HG02642 (cell line): ENCODE measurements at regions not wholly inside any gene's neighbourhood (a gene's known extent, or its start where the extent isn't known, plus 50 kb on each side); places are given as distances from the start of the nearest gene placed in this dataset.

Experiments used
- ATAC-seq: cut with Tn5 transposase; IDR thresholded peaks from one replicate; pipeline ENCODE4 v1.9.1; 2021; ENCODE audit warnings: mild to moderate bottlenecking; ENCODE audit not compliant: unreplicated experiment, poor library complexity

GRCh38 chr20:40915756-40916155, 112.9 kb upstream of the TOP1 start:
- ATAC-seq, result no peak

DNA sequence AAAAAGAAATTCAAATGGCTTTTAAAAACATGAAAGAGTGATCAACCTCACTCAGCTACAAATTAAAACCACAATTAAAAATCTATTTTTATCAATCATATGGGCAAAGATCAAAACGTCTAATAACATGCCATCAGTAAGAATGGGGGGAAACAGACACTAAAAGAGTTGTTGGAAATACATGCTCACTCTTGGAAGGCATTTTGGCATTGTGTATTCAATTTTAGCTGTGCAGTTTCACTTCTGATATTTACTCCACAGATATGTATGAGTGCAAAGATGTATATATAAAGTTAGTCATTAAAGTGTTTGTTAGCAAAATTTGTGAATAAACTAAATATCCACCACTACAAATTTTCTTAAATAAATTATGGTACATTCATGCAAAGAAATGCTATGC, 112.3 kb upstream of the TOP1 start:
- ATAC-seq, result no peak

DNA sequence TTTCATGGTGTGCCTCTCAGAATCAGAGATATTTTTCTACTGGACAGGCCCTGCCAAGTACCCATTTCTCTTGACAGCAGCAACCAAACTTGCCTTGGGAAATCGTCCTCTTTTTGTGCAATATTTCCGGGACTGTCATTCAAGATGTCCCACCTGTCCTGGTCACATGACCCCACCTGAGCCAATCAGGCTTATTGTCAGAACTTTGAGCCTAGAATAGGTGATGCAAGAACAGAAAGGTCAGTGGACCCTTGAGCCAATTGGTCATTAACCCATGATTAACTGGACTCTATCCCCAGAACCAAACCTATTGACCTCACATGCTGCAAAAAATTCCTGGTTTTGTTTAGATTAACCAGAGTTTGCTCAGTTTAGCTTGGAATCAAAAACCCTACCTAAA, 108.3 kb upstream of the TOP1 start:
- ATAC-seq, result no peak

GRCh38 chr20:40922865-40923264, 105.8 kb upstream of the TOP1 start:
- no peak for ATAC-seq

DNA sequence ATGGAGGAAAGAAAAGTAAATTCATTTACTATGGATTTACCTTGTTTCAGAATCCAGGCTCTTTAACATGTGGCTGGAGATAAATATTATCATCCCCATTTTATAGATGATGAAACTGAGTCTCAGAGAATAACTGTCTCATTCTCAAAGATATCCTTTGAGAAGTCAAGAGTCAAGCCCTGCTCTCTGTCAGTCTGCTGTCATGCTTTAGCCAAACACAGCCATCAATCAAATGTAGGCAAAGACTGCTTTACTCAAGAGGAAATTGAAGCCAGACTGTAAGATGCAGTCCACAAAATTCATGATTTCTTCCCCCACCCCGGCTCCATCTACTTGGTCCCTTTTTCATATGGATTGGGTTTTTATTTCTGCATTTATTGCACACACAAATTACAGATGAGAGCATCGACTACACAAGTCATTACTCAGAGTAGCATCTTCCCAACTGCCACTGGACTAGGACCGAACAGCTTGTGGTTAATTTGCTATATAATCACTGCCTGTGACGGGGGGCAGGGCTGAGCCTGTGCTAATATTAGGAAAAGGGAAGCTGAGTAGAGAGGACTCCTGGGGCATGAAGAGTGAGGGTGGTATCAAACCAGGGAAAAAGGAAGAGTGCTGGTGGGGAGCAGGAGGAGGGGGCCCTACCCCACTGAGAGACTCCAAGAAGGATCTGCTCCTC, 102.7 kb upstream of the TOP1 start:
- ATAC-seq, result no peak

- no peak for ATAC-seq
These were observed 101.7 kb upstream of the TOP1 start for GRCh38 chr20:40926928-40927327.

DNA sequence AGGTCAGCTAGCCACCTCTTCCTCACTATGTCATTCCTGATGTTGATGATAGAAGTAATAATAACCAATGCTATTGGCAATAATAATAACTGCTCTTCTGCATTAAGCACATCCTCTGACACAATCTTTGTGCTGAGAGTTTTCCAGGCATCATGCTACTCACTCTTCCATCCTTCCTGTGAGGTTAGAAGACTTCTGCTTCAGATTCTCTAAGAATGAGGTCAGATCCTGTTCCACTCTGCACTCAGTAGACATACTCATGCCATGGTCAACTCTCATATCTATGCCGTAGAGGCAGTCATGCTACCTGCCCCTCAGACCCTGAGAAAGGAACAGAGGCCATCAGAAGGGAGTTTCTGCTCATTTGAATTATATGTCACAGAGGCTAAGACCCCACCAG, 98.1 kb upstream of the TOP1 start:
- ATAC-seq, result no peak

DNA sequence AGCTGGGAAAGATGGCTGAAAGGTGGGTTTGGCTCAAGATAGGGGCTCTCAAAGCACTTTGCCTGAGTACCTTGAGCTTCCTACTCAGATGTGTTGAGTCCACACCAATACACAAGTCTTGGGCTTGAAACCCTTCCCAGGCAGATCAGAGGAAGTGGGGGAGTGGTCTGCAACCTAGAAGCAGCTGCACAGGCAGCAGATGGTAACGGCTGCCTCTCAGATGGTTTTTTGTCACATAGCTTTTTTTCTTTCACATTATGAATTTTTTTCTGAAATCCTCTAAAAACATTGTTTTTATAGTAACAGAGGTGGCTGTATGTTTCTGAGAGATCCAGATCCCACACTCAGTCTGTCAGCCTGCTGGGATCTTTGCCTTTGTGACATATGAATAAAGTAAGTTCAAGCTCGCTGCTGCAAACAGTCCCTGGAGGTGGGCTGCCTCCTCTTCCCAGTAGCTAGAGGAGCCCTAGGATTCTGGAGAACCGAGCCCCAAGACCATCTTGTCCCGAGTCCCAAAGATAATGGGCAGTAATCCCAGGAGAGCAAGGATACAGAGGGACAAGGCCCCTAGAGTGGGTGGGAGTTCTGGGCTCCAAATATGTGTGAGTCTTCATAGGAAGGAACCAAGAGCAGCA, 97.1 kb upstream of the TOP1 start:
- no peak for ATAC-seq

DNA sequence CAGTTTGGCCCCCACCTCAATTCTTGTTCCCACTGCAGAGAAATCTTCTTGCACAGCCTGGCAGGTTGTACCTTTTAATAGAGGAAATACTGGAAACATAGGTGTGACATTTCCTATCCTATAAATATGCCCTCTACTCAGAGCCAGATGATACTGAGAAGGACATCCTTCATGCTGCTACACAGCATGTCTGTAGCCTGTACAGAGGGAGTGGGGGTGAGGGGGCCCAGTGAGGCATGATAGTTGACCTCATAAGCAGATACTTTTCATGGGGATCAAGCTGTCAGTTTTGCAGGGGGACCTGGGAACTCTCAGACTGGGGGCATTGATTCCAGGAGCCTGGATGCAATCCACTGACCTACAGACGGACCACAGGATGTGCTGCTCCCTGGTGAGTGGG, 96.2 kb upstream of the TOP1 start:
- no peak for ATAC-seq

DNA sequence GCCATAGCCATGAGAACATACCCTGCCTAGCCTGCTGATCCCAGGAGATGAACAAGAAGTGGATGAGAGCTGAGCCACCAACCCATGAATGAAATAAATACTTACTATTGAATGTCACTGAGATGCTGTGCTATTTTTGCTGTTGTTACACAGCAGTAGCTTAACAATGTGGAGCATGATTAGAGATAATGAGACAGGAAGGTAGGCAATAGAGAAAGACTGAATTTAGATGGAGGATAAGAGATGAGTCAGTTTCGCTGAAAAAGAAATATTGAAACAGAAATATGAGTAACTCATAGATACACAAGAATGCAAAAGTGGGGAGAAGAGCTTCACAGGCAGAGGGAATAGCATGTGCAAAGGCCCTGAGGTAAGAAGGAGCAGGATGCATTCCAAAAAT, 94.9 kb upstream of the TOP1 start:
- no peak for ATAC-seq

- no peak for ATAC-seq
These were observed 90.6 kb upstream of the TOP1 start for GRCh38 chr20:40938020-40938419.

DNA sequence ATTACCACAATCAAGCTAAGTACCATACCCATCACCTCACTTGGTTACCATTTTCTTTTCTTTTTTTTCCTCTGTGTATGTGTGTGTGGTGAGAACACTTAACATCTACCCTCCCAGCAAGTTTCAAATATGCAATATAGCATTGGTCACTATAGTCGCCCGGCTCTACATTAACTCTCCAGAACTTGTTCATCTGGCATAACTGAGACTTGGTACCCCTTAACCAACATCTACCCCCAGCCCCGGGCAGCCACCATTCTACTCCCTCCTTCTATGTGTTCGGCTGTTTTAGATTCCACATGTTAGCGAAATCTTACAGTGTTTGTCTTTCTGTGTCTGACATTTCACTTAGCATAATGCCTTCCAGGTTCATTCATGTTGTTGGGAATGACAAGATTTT, 89.0 kb upstream of the TOP1 start:
- no peak for ATAC-seq

GRCh38 chr20:40941133-40941610, 87.5 kb upstream of the TOP1 start:
- ATAC-seq, result no peak

- no peak for ATAC-seq
These were observed 86.6 kb upstream of the TOP1 start for GRCh38 chr20:40942006-40942405.

GRCh38 chr20:40942775-40943174, 85.8 kb upstream of the TOP1 start:
- no peak for ATAC-seq

DNA sequence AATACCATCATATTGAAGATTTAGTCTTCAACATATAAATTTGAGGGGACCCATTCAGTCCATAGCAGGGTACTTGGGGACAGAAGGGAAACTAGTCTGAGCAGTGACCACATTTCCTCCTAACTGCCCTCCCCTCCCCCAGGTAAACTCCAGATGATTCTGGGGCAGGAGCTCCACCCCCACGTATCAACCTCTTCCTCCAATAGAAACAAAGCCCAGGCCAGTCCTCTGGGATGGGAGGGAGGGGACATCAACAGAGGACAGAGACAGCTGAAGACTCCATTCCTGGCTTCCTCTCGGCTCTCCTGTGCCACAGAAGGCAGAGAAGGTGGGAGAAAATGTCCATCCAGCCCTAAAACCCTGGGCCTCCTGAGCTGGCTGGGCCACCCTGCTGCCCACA, 85.0 kb upstream of the TOP1 start:
- no peak for ATAC-seq

- no peak for ATAC-seq
These were observed 83.4 kb upstream of the TOP1 start for GRCh38 chr20:40945189-40945588.

DNA sequence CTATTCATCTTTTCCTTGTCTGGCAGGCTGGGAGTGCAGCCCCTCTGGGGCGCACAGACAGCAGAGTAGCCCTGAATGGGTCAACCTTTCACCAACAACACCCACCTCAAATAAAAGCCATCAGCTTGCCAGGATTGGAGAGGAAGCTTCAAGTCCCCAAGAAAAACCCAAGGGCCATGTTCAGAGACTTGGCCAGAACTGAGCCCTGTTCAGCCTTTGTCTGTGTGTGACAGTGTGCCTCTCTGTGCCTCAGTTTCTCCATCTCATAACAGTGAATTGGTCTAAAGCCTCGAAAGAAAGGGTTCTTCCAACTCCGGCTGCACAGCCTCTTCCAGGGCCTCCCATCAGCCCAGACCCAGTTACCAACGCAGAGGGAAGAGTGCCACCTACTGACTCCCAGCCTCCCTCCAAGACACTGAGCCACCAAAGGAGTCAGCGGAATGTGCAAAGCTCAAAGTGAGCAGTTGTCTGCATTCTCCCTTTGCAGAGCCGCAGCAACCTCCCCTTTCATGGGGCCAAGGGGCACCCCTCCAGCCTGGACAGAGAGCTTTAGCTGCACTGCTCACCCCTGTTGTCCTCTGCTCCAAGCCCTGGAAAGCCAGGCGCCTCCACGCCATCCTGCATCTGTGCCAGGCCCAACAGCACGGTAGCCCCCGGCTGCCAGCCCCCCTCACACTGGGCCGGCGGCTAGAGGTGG, 82.7 kb upstream of the TOP1 start:
- no peak for ATAC-seq

DNA sequence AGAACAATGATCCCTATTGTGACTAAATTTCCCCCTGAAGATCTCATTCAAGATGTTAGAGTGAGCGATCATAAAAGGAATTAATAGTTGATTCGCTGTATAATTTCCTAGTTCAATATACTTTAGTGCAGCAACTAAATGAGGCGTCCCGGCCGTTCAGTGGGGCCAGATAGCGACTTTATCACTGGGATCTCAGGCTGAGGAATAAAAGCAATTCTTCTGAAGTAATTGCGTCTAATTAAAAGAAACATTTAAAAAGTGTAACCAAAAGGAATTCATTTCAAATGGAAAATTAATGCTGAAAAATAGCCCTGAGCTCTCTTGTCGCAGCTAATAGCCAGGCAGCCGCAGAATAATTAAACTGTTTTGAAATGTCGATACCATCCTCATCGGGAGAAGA, 82.2 kb upstream of the TOP1 start:
- no peak for ATAC-seq

- no peak for ATAC-seq
These were observed 80.0 kb upstream of the TOP1 start for GRCh38 chr20:40948465-40949267.

DNA sequence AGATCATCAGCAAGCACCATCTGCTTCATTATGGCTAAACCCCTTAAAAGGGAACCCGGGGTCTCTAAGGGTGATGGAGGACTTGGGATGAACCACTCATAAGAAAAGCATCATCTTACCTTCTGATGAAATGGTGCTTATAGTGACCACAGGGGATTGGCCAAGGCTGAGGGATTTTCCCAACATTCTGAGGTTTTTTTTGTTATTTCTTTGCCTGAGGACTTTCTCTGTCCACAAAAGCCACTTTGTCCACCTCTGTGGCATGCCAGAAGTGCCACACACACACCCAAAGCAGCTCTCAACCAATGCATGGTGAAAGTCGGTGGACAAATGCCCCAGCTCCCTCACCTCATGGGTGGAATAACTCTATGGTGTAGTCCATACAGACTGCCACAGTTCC, 79.3 kb upstream of the TOP1 start:
- ATAC-seq, result no peak
